HepG2 (cell line): ENCODE measurements at regions not wholly inside any gene's neighbourhood (a gene's known extent, or its start where the extent isn't known, plus 50 kb on each side); places are given as distances from the start of the nearest gene placed in this dataset.

Source experiments
- CBFB ChIP-seq: sonication (generic); formaldehyde crosslinking; IDR thresholded peaks from 2 replicates; pipeline ENCODE4 v1.4.0; 2020; ENCODE audit warnings: missing genetic modification reagents
- CBX2 ChIP-seq, 2 experiments: fragments of 200-600 bp in 1 of 2; sonication (generic); formaldehyde crosslinking in 1 of 2; IDR thresholded peaks; 2 replicates each; pipeline versions ENCODE4 v1.7.0 to v1.8.1; 2018 to 2022; ENCODE audit warnings: low read depth in 2 of 2, low read length in 1 of 2, mild to moderate bottlenecking in 1 of 2, missing genetic modification reagents in 1 of 2
- KIAA2018 ChIP-seq: sonication (generic); formaldehyde crosslinking; IDR thresholded peaks from 2 replicates; pipeline ENCODE4 v1.5.0; 2020; ENCODE audit warnings: mild to moderate bottlenecking, missing genetic modification reagents, borderline replicate concordance
- MAZ ChIP-seq, 2 experiments: sonication (generic) in 1 of 2; formaldehyde crosslinking in 1 of 2; IDR thresholded peaks; 2 replicates each; pipeline versions ENCODE4 v1.5.0 to v1.6.1; 2012 to 2020; ENCODE audit warnings: low read depth in 2 of 2, mild to moderate bottlenecking in 2 of 2, borderline replicate concordance in 1 of 2, improper control_type of control experiment in 1 of 2, low read length in 1 of 2, missing genetic modification reagents in 1 of 2, moderate library complexity in 1 of 2
- SETDB1 ChIP-seq: sonication (generic); formaldehyde crosslinking; IDR thresholded peaks from 2 replicates; pipeline ENCODE4 v1.5.1; 2020; ENCODE audit warnings: missing genetic modification reagents, mild to moderate bottlenecking, borderline replicate concordance

- no peak for TF ChIP-seq KIAA2018 (CRISPR knock-in tag)
- no peak for TF ChIP-seq CBFB (CRISPR knock-in tag)
- TF ChIP-seq MAZ (IDR thresholded peaks at IDR 0.05; ENCODE audit: borderline replicate concordance, low read depth, low read length) = no peak
- TF ChIP-seq MAZ (CRISPR knock-in tag; IDR thresholded peaks at IDR 0.05; ENCODE audit: low read depth) = no peak
- TF ChIP-seq SETDB1 (CRISPR knock-in tag) = no peak
- no peak for TF ChIP-seq CBX2 (IDR thresholded peaks at IDR 0.05; ENCODE audit: low read depth, low read length)
- TF ChIP-seq CBX2 (CRISPR knock-in tag; IDR thresholded peaks at IDR 0.05; ENCODE audit: low read depth) = no peak
Measured at GRCh38 chr19:28578786-28579505, 634.0 kb downstream of the UQCRFS1 start (continued).
